ENCODE measurements at regions not wholly inside any gene's neighbourhood (a gene's known extent, or its start where the extent isn't known, plus 50 kb on each side); places are given as distances from the start of the nearest gene placed in this dataset.

DNA sequence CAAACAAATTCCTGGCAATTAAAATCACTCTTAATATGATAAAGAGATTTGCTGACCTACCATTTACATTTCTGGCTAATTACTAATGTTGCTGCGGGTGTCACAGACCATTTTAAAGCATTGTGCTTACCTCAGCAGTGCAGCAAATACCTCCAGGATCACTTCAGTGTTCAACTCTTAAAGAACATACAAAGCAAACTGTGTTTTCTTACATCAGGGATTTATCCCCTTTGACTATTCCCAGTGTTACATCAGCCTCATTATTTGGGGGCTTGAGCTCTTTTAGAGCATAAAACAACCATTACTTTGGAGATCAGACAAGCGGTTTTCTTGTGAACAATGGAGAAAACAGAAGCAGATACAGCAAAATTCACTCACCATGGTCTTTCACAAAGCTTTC is 185.4 kb downstream of the LYPLAL1 start (continued):
- TF ChIP-seq RAD21 (IDR thresholded peaks at IDR 0.05 in 1 of 2, conservative IDR thresholded peaks at IDR 0.05 in 1 of 2; ENCODE audit: low read depth in 2 of 2, low read length in 2 of 2), result no peak
